Right lobe of liver (tissue), 6 donors: ENCODE measurements at regions not wholly inside any gene's neighbourhood (a gene's known extent, or its start where the extent isn't known, plus 50 kb on each side); places are given as distances from the start of the nearest gene placed in this dataset.

Source experiments
- ATAC-seq, 4 donors: fragments of 200-7000 bp; cut with Tn5 transposase; one replicate each; pipeline ENCODE4 v1.9.1; 2020; ENCODE audit warnings: mild to moderate bottlenecking in 4 of 4, moderate library complexity in 4 of 4
- DNase-seq, 3 donors: peaks; one replicate each; pipeline ENCODE4 v3.0.0-alpha.2; 2020
- H3K27ac ChIP-seq, 3 donors: fragments of 200-600 bp; one replicate each; pipeline ENCODE4 v1.8.0; 2022
- H3K27me3 ChIP-seq, 2 donors: fragments of 200-600 bp; one replicate each; pipeline ENCODE4 v1.8.0; 2022
- H3K36me3 ChIP-seq, 4 donors: fragments of 200-600 bp; sonication (generic) in 1 of 4; one replicate each; pipeline versions ENCODE4 v1.5.1 to v1.8.0; 2017 to 2022; ENCODE audit warnings: control low read depth in 1 of 4
- H3K4me1 ChIP-seq, 4 donors: fragments of 200-600 bp; sonication (generic) in 1 of 4; one replicate each; pipeline versions ENCODE4 v1.5.1 to v1.8.0; 2017 to 2022; ENCODE audit warnings: control low read depth in 1 of 4
- H3K4me3 ChIP-seq, 3 donors: fragments of 200-600 bp; one replicate each; pipeline ENCODE4 v1.8.0; 2022
- H3K9me3 ChIP-seq, 4 donors: fragments of 200-600 bp; sonication (generic) in 1 of 4; one replicate each; pipeline versions ENCODE4 v1.5.1 to v1.8.0; 2017 to 2022; ENCODE audit warnings: control low read depth in 1 of 4
- POLR2A ChIP-seq: fragments of 450-650 bp; IDR thresholded peaks from one replicate; pipeline ENCODE4 v1.6.1; 2017; ENCODE audit warnings: antibody characterized with exemption, mild to moderate bottlenecking
- WGBS: methylation state at CpG from one replicate; pipeline ENCODE4 v1.1.6; 2018; ENCODE audit warnings: low coverage, low lambda C conversion rate; ENCODE audit not compliant: insufficient coverage; ENCODE audit errors: missing lambda C conversion rate; 5-methylcytosine and 5-hydroxymethylcytosine counted together
- intact Hi-C, 2 donors: fragments of 100-400 bp; cut with DNase I; formaldehyde crosslinking; loops; one replicate each; pipeline versions ENCODE4 v1.11.2 to v1.14.1; 2022
- TF ChIP-seq, protein P1 (sequence below), 4 donors: fragments of 200-600 bp in 3 of 4; fragments of 450-650 bp in 1 of 4; IDR thresholded peaks; one replicate each; pipeline versions ENCODE4 v1.5.1 to v1.8.0; 2016 to 2022; ENCODE audit warnings: antibody characterized with exemption in 4 of 4, mild to moderate bottlenecking in 2 of 4
- donor health status: DM: no; HTN: yes; CAD: no.
- donor health status: DM: no; HTN: no; CAD: no.
- donor health status: DM: no; HTN: no; CAD: no.
- donor health status: DM: no; HTN: yes; CAD: no.
- donor health status: DM: no; HTN: yes; CAD: no.

DNA sequence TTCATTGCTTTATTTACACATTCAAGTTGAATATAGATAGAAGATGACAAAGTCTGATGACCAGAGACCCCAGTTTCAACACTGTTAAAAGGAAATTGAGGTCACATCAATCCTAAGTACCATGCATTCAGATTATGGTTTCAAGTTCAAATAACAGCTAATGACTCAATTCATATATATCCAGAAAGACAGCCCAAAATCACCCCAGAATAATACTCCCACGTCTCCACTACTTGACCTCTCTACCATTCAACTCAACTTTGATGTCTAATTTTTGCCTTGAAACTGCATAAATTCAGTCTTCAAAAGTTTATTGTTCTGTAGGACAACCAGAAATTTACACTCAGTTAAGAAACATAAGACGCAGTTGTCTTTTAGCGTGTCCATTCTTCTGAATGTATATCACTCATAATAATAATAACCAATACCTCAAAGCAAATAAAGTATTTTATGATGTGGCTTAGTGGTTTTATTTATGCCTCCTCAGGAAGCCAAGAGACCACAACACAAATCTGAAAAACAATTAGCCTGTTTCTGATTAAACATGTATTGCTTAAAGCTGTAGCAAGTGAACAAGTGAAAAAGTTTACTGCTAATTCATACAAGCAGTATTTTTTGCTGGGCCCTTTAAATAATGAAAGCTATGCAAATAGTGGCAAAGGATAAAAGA lies 569.0 kb downstream of the LTN1 start:
- intact Hi-C loops: no loop called here

DNA sequence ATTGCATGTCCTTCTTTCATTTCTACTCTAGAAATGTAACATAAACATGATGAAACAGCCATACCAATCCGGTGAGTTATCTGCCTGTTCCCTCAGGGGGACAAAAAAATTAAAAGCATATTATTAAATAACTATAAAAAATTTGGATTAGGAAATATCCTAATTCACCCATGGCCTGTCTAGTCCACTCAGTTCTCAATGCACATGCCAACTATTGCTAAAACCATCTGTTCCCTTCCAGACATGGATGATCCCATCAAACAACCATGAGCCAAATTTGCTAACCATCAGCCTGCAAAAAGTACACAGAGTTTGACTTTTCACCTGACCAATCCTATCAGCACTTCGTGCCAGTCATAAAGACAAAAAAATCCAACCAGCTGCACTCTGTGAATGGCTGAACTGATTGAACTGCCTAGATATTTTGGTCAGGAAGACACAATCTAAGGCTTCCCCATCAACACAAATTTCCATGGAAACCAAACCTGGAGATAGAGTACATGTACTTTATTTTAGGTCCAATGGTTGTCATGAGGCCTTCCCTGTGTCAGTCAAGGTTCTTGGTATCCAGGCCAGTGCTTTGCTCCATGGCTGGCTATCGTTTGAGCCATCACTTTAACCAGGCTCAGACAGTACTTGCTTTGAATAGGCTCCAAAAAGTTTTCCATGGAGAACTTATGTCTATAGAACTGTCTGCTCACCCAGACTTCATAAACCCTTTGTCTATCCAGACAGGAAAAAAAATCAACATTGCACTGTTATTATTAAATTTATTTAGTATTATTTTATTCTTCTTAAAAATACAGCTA lies 570.8 kb downstream of the LTN1 start:
- intact Hi-C loops: no loop called here
- no peak for TF ChIP-seq POLR2A
- TF ChIP-seq, protein P1, sequence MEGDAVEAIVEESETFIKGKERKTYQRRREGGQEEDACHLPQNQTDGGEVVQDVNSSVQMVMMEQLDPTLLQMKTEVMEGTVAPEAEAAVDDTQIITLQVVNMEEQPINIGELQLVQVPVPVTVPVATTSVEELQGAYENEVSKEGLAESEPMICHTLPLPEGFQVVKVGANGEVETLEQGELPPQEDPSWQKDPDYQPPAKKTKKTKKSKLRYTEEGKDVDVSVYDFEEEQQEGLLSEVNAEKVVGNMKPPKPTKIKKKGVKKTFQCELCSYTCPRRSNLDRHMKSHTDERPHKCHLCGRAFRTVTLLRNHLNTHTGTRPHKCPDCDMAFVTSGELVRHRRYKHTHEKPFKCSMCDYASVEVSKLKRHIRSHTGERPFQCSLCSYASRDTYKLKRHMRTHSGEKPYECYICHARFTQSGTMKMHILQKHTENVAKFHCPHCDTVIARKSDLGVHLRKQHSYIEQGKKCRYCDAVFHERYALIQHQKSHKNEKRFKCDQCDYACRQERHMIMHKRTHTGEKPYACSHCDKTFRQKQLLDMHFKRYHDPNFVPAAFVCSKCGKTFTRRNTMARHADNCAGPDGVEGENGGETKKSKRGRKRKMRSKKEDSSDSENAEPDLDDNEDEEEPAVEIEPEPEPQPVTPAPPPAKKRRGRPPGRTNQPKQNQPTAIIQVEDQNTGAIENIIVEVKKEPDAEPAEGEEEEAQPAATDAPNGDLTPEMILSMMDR (IDR thresholded peaks at IDR 0.05): no peak
- H3K27ac ChIP-seq: no peak overlapping the region

More for the DNA sequence above, 569.0 kb downstream of the LTN1 start:
- Histone ChIP-seq H3K36me3 (no peaks in the 10 kb centered on the region), H3K27ac (no peak overlapping the region), H3K9me3 (no peaks in the 10 kb centered on the region), H3K27me3 (no peaks in the 10 kb centered on the region), H3K4me1 (no peaks in the 10 kb centered on the region), H3K4me3 (no peak overlapping the region)
- ATAC-seq (no peak), DNase-seq (no peak)
- WGBS: 31% methylated on average over 3 of the region's 3 CpGs
- TF ChIP-seq, protein P1 (IDR thresholded peaks at IDR 0.05): no peak
- no peak for TF ChIP-seq POLR2A

DNA sequence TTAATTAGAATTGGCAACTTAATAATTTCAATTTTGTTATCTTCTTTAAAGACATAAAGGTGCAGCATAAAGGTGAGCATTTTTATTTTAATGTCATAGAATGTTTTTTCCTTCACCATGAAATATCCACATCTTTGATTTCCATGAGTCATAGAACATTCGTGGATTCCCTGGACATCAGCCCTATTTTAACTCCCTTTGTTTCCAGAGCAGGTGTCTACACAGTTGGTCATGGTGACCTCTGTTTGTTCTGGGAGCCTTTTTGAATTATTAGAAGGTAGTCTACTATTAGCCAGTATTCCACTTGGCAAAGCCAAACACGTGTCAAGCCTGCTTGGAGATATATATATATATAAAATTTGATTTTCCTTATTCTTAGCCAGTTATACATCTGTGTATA lies 572.9 kb downstream of the LTN1 start:
- Histone ChIP-seq H3K9me3 (no peaks in the 10 kb centered on the region), H3K27me3 (no peaks in the 10 kb centered on the region), H3K4me3 (no peak overlapping the region), H3K36me3 (no peaks in the 10 kb centered on the region), H3K27ac (no peak overlapping the region), H3K4me1 (no peaks in the 10 kb centered on the region)
- intact Hi-C loops: no loop called here
- 71% methylated on average over 2 of the region's 2 CpGs for WGBS
- DNase-seq (no peak), ATAC-seq (no peak)
- no peak for TF ChIP-seq POLR2A
- TF ChIP-seq, protein P1 (IDR thresholded peaks at IDR 0.05): no peak

More for the DNA sequence above, 570.8 kb downstream of the LTN1 start:
- DNase-seq (no peak), ATAC-seq (peak in 1 of 4 donors; percentile 26)
- Histone ChIP-seq H3K36me3 (no peaks in the 10 kb centered on the region), H3K9me3 (no peaks in the 10 kb centered on the region), H3K4me1 (no peaks in the 10 kb centered on the region), H3K27me3 (no peaks in the 10 kb centered on the region), H3K4me3 (no peak overlapping the region)
- 68% methylated on average over 3 of the region's 3 CpGs for WGBS

DNA sequence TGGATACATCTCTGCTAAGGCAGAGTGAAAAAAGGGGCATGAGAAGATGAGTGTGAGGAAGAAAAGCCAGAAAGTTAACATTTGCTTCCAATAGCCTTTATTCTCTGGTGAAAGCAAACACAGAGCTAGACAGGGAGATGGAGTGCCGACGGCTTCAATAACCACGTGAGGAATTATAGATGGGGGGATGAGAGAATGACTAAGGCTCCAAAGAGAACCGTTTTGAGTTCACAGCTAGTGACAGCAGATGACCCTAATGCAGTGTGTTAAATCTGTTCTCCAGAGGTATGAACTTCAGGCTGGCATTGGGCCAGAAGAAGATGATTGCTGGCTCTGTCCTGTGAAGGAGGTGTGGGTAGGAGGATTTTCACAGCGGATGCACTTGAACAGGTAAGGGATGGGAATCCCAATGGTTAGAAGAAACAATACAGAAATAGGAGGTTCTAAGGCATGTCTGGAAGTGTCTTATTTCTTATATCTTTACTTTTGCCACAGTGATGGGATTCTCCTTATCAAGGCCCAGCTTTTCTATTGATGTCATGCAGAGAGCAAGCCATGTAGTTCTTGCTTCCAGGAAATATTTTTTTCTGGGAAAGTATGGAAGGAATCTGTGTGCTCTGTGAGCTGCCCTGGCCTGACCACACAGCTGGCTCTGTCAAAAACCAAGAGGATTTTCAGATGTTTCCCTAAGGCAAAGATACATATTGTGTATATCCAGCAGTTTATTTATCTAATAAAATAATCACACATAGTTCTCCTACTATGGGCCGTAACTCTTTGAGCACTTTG lies 573.8 kb downstream of the LTN1 start:
- intact Hi-C loops: no loop called here
- H3K27ac ChIP-seq: no peak overlapping the region
- no peaks in the 10 kb centered on the region for H3K9me3 ChIP-seq
- H3K4me3 ChIP-seq: no peak overlapping the region
- 85% methylated on average over 4 of the region's 6 CpGs for WGBS
- TF ChIP-seq, protein P1 (IDR thresholded peaks at IDR 0.05): no peak
- no peak for TF ChIP-seq POLR2A
- no peaks in the 10 kb centered on the region for H3K36me3 ChIP-seq
- no peaks in the 10 kb centered on the region for H3K27me3 ChIP-seq
- ATAC-seq (no peak), DNase-seq (no peak)
- H3K4me1 ChIP-seq: no peaks in the 10 kb centered on the region
